Natural killer cell (primary cell): ENCODE measurements at regions not wholly inside any gene's neighbourhood (a gene's known extent, or its start where the extent isn't known, plus 50 kb on each side); places are given as distances from the start of the nearest gene placed in this dataset.

Experiments
- ATAC-seq, 3 donors: fragments of 150-1000 bp in 2 of 3; fragments of 200-7000 bp in 1 of 3; cut with Tn5 transposase; 1 replicate in 1 of 3; 2 replicates in 2 of 3; pipeline ENCODE4 v1.10.0; 2021; ENCODE audit warnings: mild to moderate bottlenecking in 2 of 3, moderate library complexity in 2 of 3
- DNase-seq, 2 donors: peaks; one replicate each; pipeline versions ENCODE4 v3.0.0 to v3.0.0-alpha.2; 2013 to 2021; ENCODE audit warnings: mixed read lengths in 1 of 2
- H3K27ac ChIP-seq: one replicate; pipeline ENCODE4 v1.5.1; 2013; ENCODE audit warnings: mild to moderate bottlenecking, low read length
- H3K27me3 ChIP-seq: one replicate; pipeline ENCODE4 v1.6.1; 2013; ENCODE audit warnings: low read length; ENCODE audit not compliant: control insufficient read depth, insufficient read depth
- H3K36me3 ChIP-seq: one replicate; pipeline ENCODE4 v1.6.1; 2013; ENCODE audit warnings: low read length; ENCODE audit not compliant: control insufficient read depth, insufficient read depth
- H3K4me1 ChIP-seq: one replicate; pipeline ENCODE4 v1.6.1; 2013; ENCODE audit warnings: low read length; ENCODE audit not compliant: control insufficient read depth, insufficient read depth
- H3K4me3 ChIP-seq: one replicate; pipeline ENCODE4 v1.5.1; 2013; ENCODE audit warnings: low read length
- H3K9me3 ChIP-seq: one replicate; pipeline ENCODE4 v1.6.1; 2013; ENCODE audit warnings: low read length; ENCODE audit not compliant: control insufficient read depth, insufficient read depth
- H3K27ac Mint-ChIP-seq, 2 donors: one replicate each; pipeline ENCODE4 v1.8.0; 2022; ENCODE audit warnings: mild to moderate bottlenecking in 2 of 2, mixed read lengths in 2 of 2, moderate library complexity in 1 of 2
- H3K27me3 Mint-ChIP-seq, 2 donors: one replicate each; pipeline ENCODE4 v1.8.0; 2022; ENCODE audit warnings: low read depth in 2 of 2, mixed read lengths in 2 of 2
- H3K36me3 Mint-ChIP-seq: one replicate; pipeline ENCODE4 v1.8.0; 2022; ENCODE audit warnings: mixed read lengths
- H3K4me1 Mint-ChIP-seq, 2 donors: one replicate each; pipeline ENCODE4 v1.8.0; 2022; ENCODE audit warnings: mixed read lengths in 2 of 2
- H3K4me3 Mint-ChIP-seq: one replicate; pipeline ENCODE4 v1.8.0; 2022; ENCODE audit warnings: mild to moderate bottlenecking, moderate library complexity, mixed read lengths
- H3K9me3 Mint-ChIP-seq, 2 donors: one replicate each; pipeline ENCODE4 v1.8.0; 2022; ENCODE audit warnings: mixed read lengths in 2 of 2
- CTCF ChIP-seq: fragments of 200-600 bp; IDR thresholded peaks from one replicate; pipeline ENCODE4 v1.8.0; 2022; ENCODE audit warnings: antibody characterized with exemption
- WGBS: methylation state at CpG from one replicate; pipeline ENCODE4 v1.1.7; 2013; ENCODE audit warnings: missing lambda C conversion rate; ENCODE audit not compliant: insufficient coverage; 5-methylcytosine and 5-hydroxymethylcytosine counted together
- intact Hi-C: fragments of 100-400 bp; cut with micrococcal nuclease; formaldehyde crosslinking; loops from one replicate; pipeline ENCODE4 v1.14.2; 2022

- H3K27me3 ChIP-seq: no peaks in the 10 kb centered on the region
- intact Hi-C loops: no loop called here
- Mint-ChIP-seq H3K36me3 (no peaks in the 10 kb centered on the region), H3K4me3 (no peak overlapping the region), H3K27ac (no peak overlapping the region), H3K27me3 (no peaks in the 10 kb centered on the region), H3K4me1 (no peaks in the 10 kb centered on the region), H3K9me3 (peaks cover 0 to 6% of the 10 kb centered on the region in 2 donors)
- WGBS: 71% methylated on average over 2 of the region's 2 CpGs
- ATAC-seq (no peak), DNase-seq (no peak)
- peaks cover 14% of the 10 kb centered on the region for H3K9me3 ChIP-seq
- no peak overlapping the region for H3K27ac ChIP-seq
- TF ChIP-seq CTCF: no peak
- H3K4me1 ChIP-seq: no peaks in the 10 kb centered on the region
- H3K4me3 ChIP-seq: no peak overlapping the region
- H3K36me3 ChIP-seq: no peaks in the 10 kb centered on the region
These were observed 137.7 kb downstream of the CD8B2 start for GRCh38 chr2:106624787-106625380.

GRCh38 chr2:106628377-106628776 lies 141.2 kb downstream of the CD8B2 start:
- no peaks in the 10 kb centered on the region for H3K27me3 ChIP-seq
- Mint-ChIP-seq H3K36me3 (no peaks in the 10 kb centered on the region), H3K27me3 (no peaks in the 10 kb centered on the region), H3K27ac (no peak overlapping the region), H3K9me3 (peaks cover 0 to 4% of the 10 kb centered on the region in 2 donors), H3K4me3 (no peak overlapping the region), H3K4me1 (no peaks in the 10 kb centered on the region)
- TF ChIP-seq CTCF: no peak
- peaks cover 14% of the 10 kb centered on the region for H3K9me3 ChIP-seq
- ATAC-seq (no peak), DNase-seq (no peak)
- no peak overlapping the region for H3K27ac ChIP-seq
- no peaks in the 10 kb centered on the region for H3K4me1 ChIP-seq
- no peak overlapping the region for H3K4me3 ChIP-seq
- intact Hi-C loops: no loop called here
- 95% methylated on average over 3 of the region's 3 CpGs for WGBS
- H3K36me3 ChIP-seq: no peaks in the 10 kb centered on the region

DNA sequence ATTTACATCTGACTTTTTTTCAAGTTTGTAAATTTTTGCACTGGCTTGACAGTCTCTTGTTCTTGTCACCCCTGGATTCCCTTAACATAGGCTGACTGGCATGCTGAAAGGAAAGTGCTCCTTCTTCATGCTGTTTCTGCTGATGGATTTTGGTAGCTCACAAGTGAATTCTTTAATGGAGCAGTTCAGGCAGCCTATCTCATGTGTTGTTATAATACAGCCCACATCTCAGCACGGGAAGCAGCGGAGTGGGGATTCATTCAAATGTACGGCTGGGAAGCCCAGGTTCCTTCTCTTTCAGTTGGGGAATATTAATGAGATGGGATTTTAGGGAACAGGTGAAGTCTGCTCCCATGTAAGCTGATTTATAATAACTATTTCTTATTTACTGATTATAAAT lies 142.8 kb downstream of the CD8B2 start:
- H3K4me3 ChIP-seq: no peak overlapping the region
- Mint-ChIP-seq H3K4me3 (no peak overlapping the region), H3K27me3 (no peaks in the 10 kb centered on the region), H3K4me1 (no peaks in the 10 kb centered on the region), H3K27ac (no peak overlapping the region), H3K9me3 (peaks cover 0 to 4% of the 10 kb centered on the region in 2 donors), H3K36me3 (no peaks in the 10 kb centered on the region)
- WGBS: 100% methylated on average over 3 of the region's 3 CpGs
- H3K27ac ChIP-seq: no peak overlapping the region
- peaks cover 14% of the 10 kb centered on the region for H3K9me3 ChIP-seq
- intact Hi-C loops: no loop called here
- ATAC-seq (no peak), DNase-seq (no peak)
- TF ChIP-seq CTCF: no peak
- no peaks in the 10 kb centered on the region for H3K27me3 ChIP-seq
- no peaks in the 10 kb centered on the region for H3K36me3 ChIP-seq
- H3K4me1 ChIP-seq: no peaks in the 10 kb centered on the region

- 87% methylated on average over 1 of the region's 1 CpG for WGBS
- no peak overlapping the region for H3K4me3 Mint-ChIP-seq
- Histone ChIP-seq H3K4me1 (no peaks in the 10 kb centered on the region), H3K4me3 (no peak overlapping the region), H3K27ac (no peak overlapping the region), H3K27me3 (no peaks in the 10 kb centered on the region), H3K9me3 (peaks cover 14% of the 10 kb centered on the region), H3K36me3 (no peaks in the 10 kb centered on the region)
- H3K27me3 Mint-ChIP-seq: no peaks in the 10 kb centered on the region
- no peak for ATAC-seq
- intact Hi-C loops: no loop called here
- H3K36me3 Mint-ChIP-seq: no peaks in the 10 kb centered on the region
- H3K9me3 Mint-ChIP-seq: peaks cover 0 to 4% of the 10 kb centered on the region in 2 donors
- no peak for DNase-seq
- H3K27ac Mint-ChIP-seq: no peak overlapping the region
- TF ChIP-seq CTCF: no peak
- H3K4me1 Mint-ChIP-seq: no peaks in the 10 kb centered on the region
These were observed 144.1 kb downstream of the CD8B2 start for GRCh38 chr2:106631281-106631680.
